HCT116 (cell line): ENCODE measurements at regions not wholly inside any gene's neighbourhood (a gene's known extent, or its start where the extent isn't known, plus 50 kb on each side); places are given as distances from the start of the nearest gene placed in this dataset.

Experiments used
- CTCF ChIP-seq, 3 experiments: fragments of 200-600 bp in 1 of 3; sonication (generic) in 1 of 3; IDR thresholded peaks in 2 of 3; conservative IDR thresholded peaks in 1 of 3; 2 replicates each; pipeline ENCODE4 v1.5.1; 2012 to 2017; ENCODE audit warnings: low read depth in 2 of 3, low read length in 2 of 3, antibody characterized with exemption in 1 of 3, borderline replicate concordance in 1 of 3, control low read depth in 1 of 3, mild to moderate bottlenecking in 1 of 3, mixed read lengths in 1 of 3, mixed run types in 1 of 3, moderate library complexity in 1 of 3; ENCODE audit not compliant: insufficient read depth in 1 of 3
- POLR2A ChIP-seq: IDR thresholded peaks from 2 replicates; pipeline ENCODE4 v1.7.0; 2011; ENCODE audit warnings: borderline replicate concordance; ENCODE audit not compliant: insufficient read depth, insufficient read length; ENCODE audit errors: extremely low read depth
- POLR2AphosphoS5 ChIP-seq: IDR thresholded peaks from 2 replicates; pipeline ENCODE4 v1.6.1; 2011; ENCODE audit warnings: mild to moderate bottlenecking, low read depth, low read length, moderate library complexity
- SP1 ChIP-seq: IDR thresholded peaks from 2 replicates; pipeline ENCODE4 v1.6.1; 2012; ENCODE audit warnings: low read depth

- TF ChIP-seq CTCF (IDR thresholded peaks at IDR 0.05 in 2 of 3, conservative IDR thresholded peaks at IDR 0.05 in 1 of 3; ENCODE audit: borderline replicate concordance in 1 of 3, insufficient read depth in 1 of 3, low read depth in 2 of 3, low read length in 2 of 3) (no peak), POLR2A (no peak), SP1 (no peak), POLR2AphosphoS5 (no peak)
Measured at GRCh38 chr3:81245501-81245900, 515.9 kb downstream of the GBE1 start.
